GM12865 (cell line): ENCODE measurements at regions not wholly inside any gene's neighbourhood (a gene's known extent, or its start where the extent isn't known, plus 50 kb on each side); places are given as distances from the start of the nearest gene placed in this dataset.

Experiments
- DNase-seq: peaks from one replicate; pipeline ENCODE4 v3.0.0; 2010; ENCODE audit warnings: low read depth
- H3K4me3 ChIP-seq: 2 replicates; pipeline ENCODE4 v1.5.1; 2011; ENCODE audit warnings: mild to moderate bottlenecking, low read depth, low read length, control low read depth
- TF ChIP-seq, protein P1 (sequence below): IDR thresholded peaks from 2 replicates; pipeline ENCODE4 v1.5.1; 2011; ENCODE audit warnings: low read length, control low read depth, low read depth, inconsistent platforms; ENCODE audit not compliant: insufficient read depth; ENCODE audit errors: missing control alignments

DNA sequence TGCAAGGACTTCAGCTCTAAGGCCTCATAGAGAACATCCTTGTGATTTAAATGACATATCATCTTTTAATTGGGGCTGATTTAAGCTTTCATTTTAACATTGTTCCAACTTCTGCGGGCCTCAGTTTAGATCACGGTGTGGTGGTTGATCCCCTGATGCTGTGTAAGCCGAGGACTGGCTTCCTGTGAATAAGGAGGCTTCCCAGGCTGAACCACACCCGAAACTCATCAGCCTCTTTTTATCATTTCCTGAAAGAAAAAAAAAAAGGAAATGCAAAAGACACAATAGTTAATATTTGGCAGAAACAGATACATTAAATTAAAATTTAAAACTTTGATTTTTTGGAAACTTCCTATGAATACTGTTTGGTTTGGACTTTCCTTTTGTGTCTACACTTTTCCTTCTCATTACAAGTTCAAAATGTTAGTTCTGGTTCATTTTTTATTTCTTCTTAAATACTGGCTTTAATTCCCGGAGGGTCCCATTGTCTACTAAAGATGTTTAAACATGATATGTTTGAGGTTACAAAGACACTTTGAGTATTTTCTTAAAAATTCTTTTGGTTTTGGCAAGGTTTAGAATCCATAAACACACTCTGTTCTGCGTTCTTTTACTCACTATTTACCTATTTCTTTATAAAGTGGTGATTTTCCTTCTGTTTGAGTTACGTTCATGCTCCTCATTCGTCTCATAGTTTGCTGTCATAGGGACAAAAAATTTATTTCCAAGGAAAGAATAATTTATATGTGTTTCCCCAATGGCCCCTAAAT, 230.0 kb upstream of the SULF2 start:
- TF ChIP-seq, protein P1, sequence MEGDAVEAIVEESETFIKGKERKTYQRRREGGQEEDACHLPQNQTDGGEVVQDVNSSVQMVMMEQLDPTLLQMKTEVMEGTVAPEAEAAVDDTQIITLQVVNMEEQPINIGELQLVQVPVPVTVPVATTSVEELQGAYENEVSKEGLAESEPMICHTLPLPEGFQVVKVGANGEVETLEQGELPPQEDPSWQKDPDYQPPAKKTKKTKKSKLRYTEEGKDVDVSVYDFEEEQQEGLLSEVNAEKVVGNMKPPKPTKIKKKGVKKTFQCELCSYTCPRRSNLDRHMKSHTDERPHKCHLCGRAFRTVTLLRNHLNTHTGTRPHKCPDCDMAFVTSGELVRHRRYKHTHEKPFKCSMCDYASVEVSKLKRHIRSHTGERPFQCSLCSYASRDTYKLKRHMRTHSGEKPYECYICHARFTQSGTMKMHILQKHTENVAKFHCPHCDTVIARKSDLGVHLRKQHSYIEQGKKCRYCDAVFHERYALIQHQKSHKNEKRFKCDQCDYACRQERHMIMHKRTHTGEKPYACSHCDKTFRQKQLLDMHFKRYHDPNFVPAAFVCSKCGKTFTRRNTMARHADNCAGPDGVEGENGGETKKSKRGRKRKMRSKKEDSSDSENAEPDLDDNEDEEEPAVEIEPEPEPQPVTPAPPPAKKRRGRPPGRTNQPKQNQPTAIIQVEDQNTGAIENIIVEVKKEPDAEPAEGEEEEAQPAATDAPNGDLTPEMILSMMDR, result no peak
- no peak for DNase-seq
- H3K4me3 ChIP-seq, result no peak overlapping the region

DNA sequence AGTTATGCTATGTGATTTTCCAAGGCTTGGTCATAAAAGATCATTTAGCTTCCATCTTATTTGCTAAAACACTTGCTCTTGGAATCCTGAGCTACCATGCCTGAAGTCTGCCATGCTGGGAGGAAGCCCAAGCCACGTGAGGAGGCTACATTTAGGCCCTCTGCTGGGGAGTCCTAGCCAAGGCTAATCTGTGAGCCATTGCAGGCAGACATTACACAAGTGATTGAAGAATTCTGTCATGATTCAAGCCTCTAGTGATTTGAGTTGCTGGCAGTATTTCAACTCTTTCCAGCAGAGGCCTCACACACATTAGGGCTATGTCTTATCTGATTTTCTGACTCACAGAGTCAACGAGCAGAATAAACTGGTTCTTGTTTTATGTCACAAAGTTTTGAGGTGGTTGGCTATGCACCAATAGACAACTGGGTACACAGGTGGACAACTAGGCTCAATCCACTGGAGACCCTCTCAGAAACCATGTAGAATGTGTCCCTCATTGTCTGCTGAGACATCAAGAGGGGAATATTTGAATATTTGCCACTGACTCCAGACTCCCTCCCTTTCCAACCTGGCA, 227.2 kb upstream of the SULF2 start:
- TF ChIP-seq, protein P1, result no peak
- DNase-seq, result no peak
- H3K4me3 ChIP-seq, result no peak overlapping the region

DNA sequence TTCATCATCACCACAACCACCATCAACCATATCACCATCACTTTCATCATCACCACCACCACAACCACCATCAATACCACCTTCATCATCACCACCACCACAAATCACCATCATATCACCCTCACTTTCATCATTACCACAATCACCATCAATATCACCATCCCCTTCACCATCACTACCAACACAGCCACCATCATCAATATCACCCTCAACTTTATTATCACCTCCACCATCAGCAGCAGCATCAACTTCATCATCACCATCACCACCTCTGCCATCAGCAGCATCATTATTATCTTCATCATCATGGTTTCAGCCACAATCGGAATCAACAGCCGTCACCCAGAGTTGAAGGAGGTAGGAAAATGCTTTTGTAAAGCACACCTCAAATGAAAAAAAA, 225.7 kb upstream of the SULF2 start:
- TF ChIP-seq, protein P1, result no peak
- H3K4me3 ChIP-seq, result no peak overlapping the region
- DNase-seq, result no peak

DNA sequence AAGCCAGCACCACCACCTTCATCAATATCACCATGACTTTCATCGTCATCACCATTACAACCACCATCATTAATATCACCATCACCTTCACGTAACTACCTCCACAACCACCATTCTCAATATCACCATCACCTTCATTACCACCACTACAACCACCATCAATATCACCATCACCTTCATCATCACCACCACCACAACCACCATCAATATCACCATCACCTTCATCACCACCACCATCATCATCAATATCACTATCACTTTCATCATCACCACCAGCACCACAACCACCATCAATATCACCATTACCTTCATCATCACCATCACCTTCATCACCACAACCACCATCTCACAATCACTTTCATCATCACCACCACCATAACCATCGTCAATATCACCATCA, 225.3 kb upstream of the SULF2 start:
- TF ChIP-seq, protein P1, result no peak
- DNase-seq, result no peak
- no peak overlapping the region for H3K4me3 ChIP-seq

DNA sequence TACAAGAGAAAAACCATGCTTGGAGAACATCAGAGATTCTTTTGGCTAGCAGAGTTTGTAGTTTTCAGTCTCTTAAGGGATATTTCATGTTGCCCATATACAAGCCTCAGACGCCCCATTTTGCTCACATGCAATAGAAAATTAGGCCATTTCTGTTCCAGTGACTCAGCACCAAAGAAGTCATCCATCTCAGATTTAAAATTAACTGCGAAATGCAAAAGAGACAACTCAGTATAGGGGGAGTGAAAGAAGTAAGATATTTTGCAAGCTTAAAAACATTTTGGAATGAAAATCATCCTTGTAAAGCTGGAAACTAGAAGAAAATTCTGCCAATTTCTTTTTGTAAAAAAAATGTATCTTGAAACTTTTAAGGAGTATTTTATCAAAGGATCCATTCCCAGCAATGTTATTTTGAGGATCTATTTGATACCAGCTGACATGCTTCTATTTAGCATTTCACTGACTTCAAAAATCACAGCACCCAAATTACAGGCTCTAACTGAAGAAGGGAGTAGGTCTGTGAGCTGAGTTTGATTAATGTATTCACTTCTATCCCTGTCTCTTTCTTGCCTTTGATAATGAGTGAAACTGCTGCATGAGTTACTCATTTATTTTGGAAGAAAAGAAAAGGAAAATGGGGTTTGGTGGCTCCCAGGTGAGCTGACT, 223.7 kb upstream of the SULF2 start:
- no peak overlapping the region for H3K4me3 ChIP-seq
- TF ChIP-seq, protein P1, result no peak
- DNase-seq, result no peak

DNA sequence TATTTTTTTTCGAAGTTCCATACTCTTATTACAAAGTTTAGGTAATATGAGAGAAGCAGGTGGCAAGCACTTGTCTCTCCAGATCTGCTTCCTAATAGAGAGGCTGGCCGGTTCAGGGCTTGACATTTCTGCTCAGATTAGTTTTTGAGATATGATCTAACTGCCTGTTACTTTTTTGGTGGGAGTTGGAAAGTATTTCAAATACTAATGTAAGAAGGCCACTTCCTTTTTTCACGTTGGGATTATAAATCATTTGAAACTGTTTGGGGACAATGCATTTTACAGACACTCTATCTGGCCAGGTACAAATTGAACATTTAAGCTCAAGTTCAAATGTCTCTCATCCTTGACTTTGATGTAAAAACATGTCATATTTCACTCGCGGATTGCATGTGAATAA, 222.1 kb upstream of the SULF2 start:
- TF ChIP-seq, protein P1, result no peak
- H3K4me3 ChIP-seq, result no peak overlapping the region
- no peak for DNase-seq
